Neuronal stem cell (in vitro differentiated cells): ENCODE measurements at regions not wholly inside any gene's neighbourhood (a gene's known extent, or its start where the extent isn't known, plus 50 kb on each side); places are given as distances from the start of the nearest gene placed in this dataset.
A peak's percentile ranks its signal among the peaks of the same experiment; 100 is the strongest.

ENCODE experiments used
- DNase-seq: peaks from one replicate; pipeline ENCODE4 v3.0.0-alpha.2; 2013; ENCODE audit warnings: low spot score
- H2AFZ ChIP-seq: one replicate; pipeline ENCODE4 v1.6.1; 2013; ENCODE audit warnings: mild to moderate bottlenecking, low read length, inconsistent platforms
- H2AK5ac ChIP-seq: 2 replicates; pipeline ENCODE4 v1.6.1; 2013; ENCODE audit warnings: low read depth, mild to moderate bottlenecking, inconsistent platforms, low read length, moderate library complexity, mixed read lengths
- H2BK120ac ChIP-seq: 2 replicates; pipeline ENCODE4 v1.6.1; 2013; ENCODE audit warnings: low read depth, mild to moderate bottlenecking, inconsistent platforms, low read length, moderate library complexity, mixed read lengths
- H2BK12ac ChIP-seq: one replicate; pipeline ENCODE4 v1.6.1; 2013; ENCODE audit warnings: low read length, inconsistent platforms
- H2BK15ac ChIP-seq: 2 replicates; pipeline ENCODE4 v1.6.1; 2013; ENCODE audit warnings: mild to moderate bottlenecking, low read length, inconsistent platforms, mixed read lengths
- H2BK5ac ChIP-seq: one replicate; pipeline ENCODE4 v1.6.1; 2013; ENCODE audit warnings: inconsistent platforms, mild to moderate bottlenecking, low read length, moderate library complexity
- H3K14ac ChIP-seq: one replicate; pipeline ENCODE4 v1.6.1; 2013; ENCODE audit warnings: low read length, inconsistent platforms
- H3K18ac ChIP-seq: 2 replicates; pipeline ENCODE4 v1.6.1; 2013; ENCODE audit warnings: low read length, inconsistent platforms
- H3K23ac ChIP-seq: 2 replicates; pipeline ENCODE4 v1.6.1; 2013; ENCODE audit warnings: low read depth, mild to moderate bottlenecking, mixed read lengths, low read length, inconsistent platforms; ENCODE audit not compliant: poor library complexity
- H3K27ac ChIP-seq: replicated peaks from 3 replicates; pipeline ENCODE4 v1.5.1; 2013; ENCODE audit warnings: low read length, inconsistent platforms
- H3K27me3 ChIP-seq, 3 experiments: 2 replicates each; pipeline ENCODE4 v1.6.1; 2013; ENCODE audit warnings: low read length in 3 of 3, mild to moderate bottlenecking in 2 of 3, inconsistent platforms in 1 of 3, low read depth in 1 of 3, mixed read lengths in 1 of 3, moderate library complexity in 1 of 3; ENCODE audit not compliant: control insufficient read depth in 3 of 3, insufficient read depth in 3 of 3
- H3K36me3 ChIP-seq, 2 donors: replicated peaks in 1 of 2; 2 replicates each; pipeline ENCODE4 v1.6.1; 2013; ENCODE audit warnings: low read length in 2 of 2; ENCODE audit not compliant: control insufficient read depth in 2 of 2, insufficient read depth in 2 of 2
- H3K4ac ChIP-seq: 2 replicates; pipeline ENCODE4 v1.6.1; 2013; ENCODE audit warnings: inconsistent platforms, mild to moderate bottlenecking, low read length, moderate library complexity
- H3K4me1 ChIP-seq, 2 donors: 1 replicate in 1 of 2; 2 replicates in 1 of 2; pipeline ENCODE4 v1.6.1; 2013; ENCODE audit warnings: low read length in 2 of 2, low read depth in 1 of 2; ENCODE audit not compliant: control insufficient read depth in 2 of 2, insufficient read depth in 1 of 2
- H3K4me2 ChIP-seq: one replicate; pipeline ENCODE4 v1.6.1; 2013; ENCODE audit warnings: mild to moderate bottlenecking, low read length, inconsistent platforms; ENCODE audit not compliant: insufficient read depth, poor library complexity, severe bottlenecking
- H3K4me3 ChIP-seq, 2 donors: 2 replicates each; pipeline ENCODE4 v1.5.1; 2013; ENCODE audit warnings: low read length in 2 of 2, mild to moderate bottlenecking in 2 of 2, inconsistent platforms in 1 of 2, moderate library complexity in 1 of 2
- H3K79me1 ChIP-seq: one replicate; pipeline ENCODE4 v1.6.1; 2013; ENCODE audit warnings: low read depth, mild to moderate bottlenecking, inconsistent platforms, low read length, moderate library complexity
- H3K9ac ChIP-seq: one replicate; pipeline ENCODE4 v1.6.1; 2013; ENCODE audit warnings: mild to moderate bottlenecking, low read depth, low read length, inconsistent platforms; ENCODE audit not compliant: poor library complexity
- H3K9me3 ChIP-seq, 2 donors: replicated peaks in 1 of 2; 2 replicates each; pipeline versions ENCODE3 to v1.6.1; 2013; ENCODE audit warnings: low read length in 2 of 2, mild to moderate bottlenecking in 2 of 2, inconsistent platforms in 1 of 2, low read depth in 1 of 2, mixed read lengths in 1 of 2, moderate library complexity in 1 of 2; ENCODE audit not compliant: control insufficient read depth in 2 of 2, insufficient read depth in 1 of 2
- H4K8ac ChIP-seq: one replicate; pipeline ENCODE4 v1.6.1; 2013; ENCODE audit warnings: low read depth, mild to moderate bottlenecking, inconsistent platforms, low read length, moderate library complexity
- H4K91ac ChIP-seq: one replicate; pipeline ENCODE4 v1.6.1; 2013; ENCODE audit warnings: low read length, low read depth, mild to moderate bottlenecking, inconsistent platforms; ENCODE audit not compliant: poor library complexity
- WGBS, 2 donors: extraction: QIAGEN DNeasy Blood & Tissue Kit; methylation state at CpG; one replicate each; pipeline ENCODE4 v1.1.7; 2013; ENCODE audit warnings: missing lambda C conversion rate in 2 of 2, mixed read lengths in 1 of 2; ENCODE audit not compliant: insufficient read length in 2 of 2, insufficient replicate concordance in 1 of 2; ENCODE audit errors: extremely low coverage in 2 of 2; 5-methylcytosine and 5-hydroxymethylcytosine counted together

DNA sequence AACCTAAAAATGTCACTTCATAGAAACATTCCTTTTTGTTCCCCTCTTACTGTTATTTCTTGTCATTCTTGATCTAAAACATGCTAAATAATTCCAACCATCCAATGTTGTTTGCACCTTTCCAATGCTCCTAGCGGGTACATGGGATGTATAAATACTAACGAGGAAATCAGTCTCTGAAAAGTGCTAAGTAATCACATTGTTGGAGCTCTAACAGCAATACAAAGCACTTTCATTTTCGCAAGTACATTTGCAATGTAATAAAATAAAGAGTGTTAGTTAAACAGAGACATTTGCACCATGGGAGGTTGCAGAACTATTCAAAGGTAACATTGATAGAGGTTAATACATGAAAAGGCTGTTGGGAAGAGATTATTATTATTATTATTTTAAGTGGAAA, 286.2 kb upstream of the ACVR2A start:
- no peak overlapping the region for H2BK5ac ChIP-seq
- H3K23ac ChIP-seq: no peak overlapping the region
- H2BK12ac ChIP-seq: no peak overlapping the region
- H3K4ac ChIP-seq: no peak overlapping the region
- H3K27ac ChIP-seq: no peak overlapping the region
- WGBS, 2 donors: no CpG with 5 or more reads among the region's 3 CpGs
- H3K9ac ChIP-seq: no peak overlapping the region
- no peak for DNase-seq
- no peak overlapping the region for H3K14ac ChIP-seq
- no peak overlapping the region for H2AFZ ChIP-seq
- no peak overlapping the region for H3K4me3 ChIP-seq
- no peak overlapping the region for H4K8ac ChIP-seq
- H2AK5ac ChIP-seq: no peak overlapping the region
- H3K4me1 ChIP-seq: peaks cover 2 to 21% of the 10 kb centered on the region in 2 donors
- no peak overlapping the region for H2BK15ac ChIP-seq
- H2BK120ac ChIP-seq: no peak overlapping the region
- no peaks in the 10 kb centered on the region for H3K79me1 ChIP-seq
- H3K18ac ChIP-seq: no peak overlapping the region
- no peak overlapping the region for H4K91ac ChIP-seq
- H3K9me3 ChIP-seq: no peaks in the 10 kb centered on the region
- H3K27me3 ChIP-seq: no peaks in the 10 kb centered on the region
- H3K36me3 ChIP-seq: no peaks in the 10 kb centered on the region
- no peak overlapping the region for H3K4me2 ChIP-seq

DNA sequence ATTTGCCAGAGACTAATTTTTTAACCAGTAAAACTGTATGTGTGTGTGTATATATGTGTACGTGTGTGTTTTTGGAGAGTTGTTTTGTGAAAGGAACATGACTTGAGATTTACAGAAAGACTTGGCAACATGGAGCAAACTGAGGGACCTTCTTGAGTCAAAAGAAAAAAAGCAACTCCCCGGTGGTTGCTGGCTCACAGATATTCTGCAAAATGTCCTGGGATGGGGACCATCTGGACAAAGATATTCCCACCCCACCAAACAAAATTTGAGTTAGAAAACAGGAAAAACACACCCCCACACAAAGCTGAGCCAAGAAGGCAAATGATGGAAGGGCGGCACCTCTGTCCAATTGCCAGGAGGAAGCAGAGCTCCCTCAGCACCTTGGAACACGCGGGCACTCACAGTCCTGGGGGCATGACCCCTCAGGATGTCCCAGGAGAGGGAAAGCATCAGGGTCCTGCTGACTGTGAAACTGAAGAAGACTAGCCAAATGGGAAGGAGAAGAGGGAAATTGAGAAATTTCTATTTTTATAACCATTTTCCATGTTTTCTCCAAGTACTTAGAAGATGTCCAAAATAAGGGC, 290.2 kb upstream of the ACVR2A start:
- no peak overlapping the region for H2AK5ac ChIP-seq
- H4K8ac ChIP-seq: no peak overlapping the region
- H3K9me3 ChIP-seq: no peaks in the 10 kb centered on the region
- no peak overlapping the region for H3K18ac ChIP-seq
- no peak overlapping the region for H3K9ac ChIP-seq
- H3K4me3 ChIP-seq: no peak overlapping the region
- H2BK120ac ChIP-seq: no peak overlapping the region
- H3K4ac ChIP-seq: no peak overlapping the region
- H3K14ac ChIP-seq: no peak overlapping the region
- H3K4me1 ChIP-seq: peaks cover 4 to 24% of the 10 kb centered on the region in 2 donors
- 100% methylated on average over 1 of the region's 5 CpGs; no CpG with 5 or more reads in 1 of the 2 donors for WGBS, 2 donors
- H2BK12ac ChIP-seq: no peak overlapping the region
- H2BK15ac ChIP-seq: no peak overlapping the region
- H3K79me1 ChIP-seq: no peaks in the 10 kb centered on the region
- peak overlapping the region; percentile 4 for H2AFZ ChIP-seq
- no peak overlapping the region for H2BK5ac ChIP-seq
- H3K27me3 ChIP-seq: no peaks in the 10 kb centered on the region
- H3K4me2 ChIP-seq: no peak overlapping the region
- no peak overlapping the region for H3K23ac ChIP-seq
- H4K91ac ChIP-seq: no peak overlapping the region
- DNase-seq: no peak
- H3K27ac ChIP-seq: no peak overlapping the region
- H3K36me3 ChIP-seq: no peaks in the 10 kb centered on the region

DNA sequence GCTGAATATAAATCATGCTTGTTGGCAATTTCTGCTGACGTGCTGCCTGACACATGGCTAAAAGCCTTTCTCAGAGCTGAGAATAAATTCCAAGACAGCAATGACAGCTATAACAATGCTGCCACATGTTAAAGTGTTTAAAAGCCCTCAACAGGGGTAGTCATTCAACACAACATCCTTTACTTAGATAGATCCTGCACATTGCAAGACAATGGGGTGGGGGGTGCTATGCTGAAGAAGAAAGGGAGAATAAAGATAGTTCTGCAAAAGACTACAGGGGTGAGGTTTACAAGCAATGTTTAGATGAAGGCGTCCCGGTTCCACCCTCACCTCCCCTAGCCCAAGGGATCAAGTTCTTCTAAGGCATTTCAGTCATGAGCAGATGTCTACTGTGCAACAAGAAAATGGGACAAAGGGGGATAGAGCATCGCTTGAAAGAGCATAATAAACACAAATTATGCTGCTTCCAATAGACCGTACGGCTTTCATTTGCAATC, 291.0 kb upstream of the ACVR2A start:
- no peak overlapping the region for H4K8ac ChIP-seq
- no peak overlapping the region for H3K14ac ChIP-seq
- no peak overlapping the region for H3K23ac ChIP-seq
- H3K4ac ChIP-seq: no peak overlapping the region
- H3K79me1 ChIP-seq: no peaks in the 10 kb centered on the region
- H3K4me1 ChIP-seq: peaks cover 4 to 24% of the 10 kb centered on the region in 2 donors
- no peak overlapping the region for H3K4me3 ChIP-seq
- WGBS, 2 donors: no CpG with 5 or more reads among the region's 6 CpGs
- H4K91ac ChIP-seq: no peak overlapping the region
- no peak overlapping the region for H3K27ac ChIP-seq
- no peak overlapping the region for H3K18ac ChIP-seq
- no peak overlapping the region for H2BK120ac ChIP-seq
- no peak overlapping the region for H2BK5ac ChIP-seq
- no peak overlapping the region for H2AK5ac ChIP-seq
- no peak overlapping the region for H3K9ac ChIP-seq
- H3K36me3 ChIP-seq: no peaks in the 10 kb centered on the region
- DNase-seq: no peak
- no peak overlapping the region for H2BK15ac ChIP-seq
- peak overlapping the region; percentile 4 for H2AFZ ChIP-seq
- H3K27me3 ChIP-seq: no peaks in the 10 kb centered on the region
- H3K9me3 ChIP-seq: no peaks in the 10 kb centered on the region
- no peak overlapping the region for H2BK12ac ChIP-seq
- no peak overlapping the region for H3K4me2 ChIP-seq

DNA sequence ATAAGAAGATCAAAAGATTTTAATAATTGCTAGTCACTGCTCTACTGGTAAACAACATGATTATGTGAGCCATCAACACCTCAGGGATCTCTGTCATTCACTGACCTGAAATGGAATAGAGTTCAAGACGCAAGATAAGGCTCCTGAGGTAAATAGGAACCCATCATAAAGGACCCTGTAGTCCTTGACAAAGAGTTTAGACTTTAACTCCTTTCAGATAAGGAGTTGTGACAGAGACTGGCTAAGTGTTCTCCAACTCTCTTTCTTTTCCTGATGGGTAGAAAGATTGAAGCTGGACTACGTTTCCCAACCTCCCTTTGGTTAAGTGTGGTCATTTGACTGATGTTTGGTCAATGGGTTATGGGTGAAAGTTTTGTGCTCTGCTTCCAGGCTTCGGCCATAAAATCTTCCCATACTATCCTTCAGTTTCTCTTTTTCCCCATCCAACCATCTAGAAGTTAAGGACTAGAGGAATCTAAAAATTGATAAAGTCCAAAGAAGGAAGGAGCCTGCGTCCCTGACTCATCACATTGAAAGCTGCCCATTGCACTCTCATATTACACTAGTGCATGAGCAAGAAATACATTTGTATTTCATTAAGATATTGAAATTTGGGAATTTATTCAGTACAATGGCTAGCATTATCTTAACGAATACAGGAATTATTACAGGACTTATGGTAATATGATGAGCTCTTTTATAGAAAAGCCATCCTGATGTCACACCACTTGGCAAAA, 293.7 kb upstream of the ACVR2A start:
- Histone ChIP-seq H3K9me3 (no peaks in the 10 kb centered on the region), H2BK15ac (no peak overlapping the region), H3K4me3 (no peak overlapping the region), H3K4ac (no peak overlapping the region), H3K18ac (no peak overlapping the region), H2AFZ (no peak overlapping the region), H4K91ac (no peak overlapping the region), H3K79me1 (no peaks in the 10 kb centered on the region), H2BK12ac (no peak overlapping the region), H3K14ac (no peak overlapping the region), H4K8ac (no peak overlapping the region), H3K9ac (no peak overlapping the region), H3K27ac (no peak overlapping the region), H2BK120ac (no peak overlapping the region), H3K23ac (no peak overlapping the region), H3K4me2 (no peak overlapping the region), H2BK5ac (no peak overlapping the region), H3K27me3 (no peaks in the 10 kb centered on the region), H3K4me1 (peaks cover 4 to 21% of the 10 kb centered on the region in 2 donors), H2AK5ac (no peak overlapping the region), H3K36me3 (no peaks in the 10 kb centered on the region)
- no peak for DNase-seq
- no CpG with 5 or more reads among the region's 5 CpGs for WGBS, 2 donors
